DMS153 treated with DMSO at 0.1 percent for 48 hours (cell line): ENCODE measurements at regions not wholly inside any gene's neighbourhood (a gene's known extent, or its start where the extent isn't known, plus 50 kb on each side); places are given as distances from the start of the nearest gene placed in this dataset.
"Not testable (repeated sequence)": the region's sequence is repeated elsewhere in the genome, so short reads cannot be mapped to it uniquely, and the experiment has no call there.

Experiments used
- DNase-seq: peaks from one replicate; lab custom pipeline; 2025; ENCODE audit not compliant: unreplicated experiment; lab: John Stamatoyannopoulos, UW

DNA sequence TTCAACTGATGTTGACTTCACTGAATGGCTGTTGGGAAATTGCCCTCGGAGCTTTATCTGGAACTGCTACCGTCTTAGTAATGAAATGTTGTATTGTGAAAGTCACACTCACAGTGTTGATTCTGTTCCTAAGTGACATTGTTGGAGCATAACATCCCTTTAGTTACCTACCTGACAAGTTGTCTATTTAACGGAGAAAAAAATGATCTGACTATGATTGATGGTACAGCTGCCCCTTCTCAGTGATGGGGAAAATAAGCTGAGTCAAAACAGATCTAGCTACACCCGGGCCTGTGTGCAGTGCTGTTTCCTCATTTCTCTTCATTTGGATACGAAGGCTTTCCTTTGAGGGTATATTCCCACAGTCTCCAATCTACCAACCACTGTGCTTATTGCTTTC, 472.3 kb upstream of the BRINP3 start:
- no peak for DNase-seq

DNA sequence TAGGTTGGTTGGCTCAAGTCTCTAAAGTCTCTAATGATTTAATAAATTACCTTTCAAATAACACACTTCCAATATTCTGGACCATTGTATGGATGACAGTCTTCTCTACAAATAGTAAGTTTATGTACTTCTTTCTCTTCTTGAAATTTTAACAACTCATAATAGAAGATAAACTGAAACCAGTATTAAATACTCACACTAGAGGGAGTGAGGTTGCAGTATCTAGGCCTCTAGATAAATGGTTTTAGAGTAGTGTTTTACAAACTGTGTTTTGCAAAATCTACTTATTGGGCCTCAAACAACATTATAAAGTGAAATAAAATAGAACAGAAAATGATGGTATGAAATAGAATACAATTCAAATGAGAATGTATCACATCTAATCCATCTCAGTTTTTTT, 479.9 kb upstream of the BRINP3 start:
- DNase-seq: no peak

DNA sequence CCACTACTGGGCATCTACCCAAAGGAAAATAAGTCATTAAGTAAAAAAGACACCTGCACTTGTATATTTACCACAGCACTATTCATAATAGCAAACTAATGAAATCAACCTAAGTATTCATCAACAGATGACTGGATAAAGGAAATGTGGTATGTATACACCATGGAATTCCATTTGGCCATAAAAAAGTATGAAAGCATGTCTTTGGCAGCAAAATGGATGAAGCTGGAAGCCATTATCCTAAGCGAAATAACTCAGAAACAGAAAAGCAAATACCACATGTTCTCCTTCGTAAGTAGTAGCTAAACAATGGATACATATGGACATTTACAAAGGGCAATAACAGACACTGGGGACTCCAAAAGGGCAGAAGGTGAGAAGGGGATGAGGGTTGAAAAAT, 485.7 kb upstream of the BRINP3 start:
- no peak for DNase-seq

DNA sequence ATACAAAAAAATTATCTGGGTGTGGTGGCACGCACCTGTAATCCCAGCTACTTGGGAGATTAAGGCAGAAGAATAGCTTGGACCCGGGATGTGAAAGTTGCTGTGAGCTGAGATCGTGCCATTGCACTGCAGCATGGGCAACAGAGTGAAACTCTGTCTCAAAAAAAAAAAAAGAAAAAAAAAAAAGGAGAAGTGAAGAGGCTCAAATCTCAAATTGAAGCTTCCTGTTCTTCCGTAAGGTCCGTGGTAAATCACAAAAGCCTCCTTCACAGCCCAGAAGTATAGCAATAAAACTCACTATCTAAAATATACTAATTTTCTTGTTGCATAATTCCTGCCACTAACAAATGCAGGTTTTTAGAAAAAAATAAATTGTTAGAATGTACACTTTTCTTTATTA, 498.2 kb upstream of the BRINP3 start:
- no peak for DNase-seq

DNA sequence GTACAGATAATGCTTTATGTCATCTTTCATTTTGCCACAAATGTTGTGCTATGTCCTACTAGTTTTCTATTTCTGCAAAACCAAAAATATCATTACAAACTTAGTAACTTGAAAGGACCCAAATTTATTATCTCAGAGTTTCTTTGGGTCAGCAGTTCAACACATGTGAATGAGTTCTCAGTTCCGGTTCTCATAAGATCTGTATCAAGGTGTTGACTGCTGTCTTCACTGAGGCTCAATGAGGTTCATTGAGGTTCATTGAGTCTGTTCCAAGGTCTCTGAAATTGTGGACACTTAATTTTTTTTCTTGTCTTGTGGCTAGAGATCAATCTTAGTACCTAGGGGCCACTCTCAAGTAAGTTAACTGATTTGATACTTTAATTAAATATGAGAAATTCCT, 525.1 kb upstream of the BRINP3 start:
- no peak for DNase-seq

DNA sequence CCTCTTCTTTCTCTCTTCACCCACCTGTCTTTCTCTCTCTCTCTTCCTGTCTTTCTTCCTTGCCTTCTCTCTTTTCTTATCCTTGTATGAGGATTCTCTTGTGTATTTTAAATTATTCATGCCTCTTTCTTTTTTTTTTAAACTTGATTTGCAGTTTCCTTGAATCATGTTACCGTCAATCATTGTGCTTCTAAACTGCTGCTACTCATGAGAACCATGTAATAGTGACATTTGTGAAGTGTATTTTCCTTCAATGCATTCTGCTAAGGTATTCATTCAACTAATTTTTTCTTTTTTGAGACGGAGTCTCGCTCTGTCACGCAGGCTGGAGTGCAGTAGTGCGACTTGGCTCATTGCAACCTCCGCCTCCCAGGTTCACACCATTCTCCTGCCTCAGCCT, 539.1 kb upstream of the BRINP3 start:
- DNase-seq: no peak

DNA sequence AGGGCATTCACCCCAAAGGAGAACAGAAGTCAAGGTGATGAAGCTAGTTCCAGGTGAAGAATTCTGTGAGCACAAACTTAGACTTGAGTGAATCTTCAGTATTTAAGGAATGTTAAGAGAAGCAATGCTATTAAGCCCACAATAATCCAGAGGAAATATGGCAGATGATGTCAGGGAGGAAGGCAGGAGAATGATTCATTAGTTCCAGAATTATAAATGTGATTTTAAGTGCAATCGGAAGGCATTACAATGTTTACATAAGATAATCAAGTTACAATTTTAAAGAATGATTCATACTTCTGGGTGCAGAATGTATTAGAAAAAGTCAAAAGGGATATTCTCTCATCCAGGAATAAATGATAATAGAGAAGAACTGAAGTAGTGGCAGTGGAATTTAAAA, 545.2 kb upstream of the BRINP3 start:
- DNase-seq: no peak

DNA sequence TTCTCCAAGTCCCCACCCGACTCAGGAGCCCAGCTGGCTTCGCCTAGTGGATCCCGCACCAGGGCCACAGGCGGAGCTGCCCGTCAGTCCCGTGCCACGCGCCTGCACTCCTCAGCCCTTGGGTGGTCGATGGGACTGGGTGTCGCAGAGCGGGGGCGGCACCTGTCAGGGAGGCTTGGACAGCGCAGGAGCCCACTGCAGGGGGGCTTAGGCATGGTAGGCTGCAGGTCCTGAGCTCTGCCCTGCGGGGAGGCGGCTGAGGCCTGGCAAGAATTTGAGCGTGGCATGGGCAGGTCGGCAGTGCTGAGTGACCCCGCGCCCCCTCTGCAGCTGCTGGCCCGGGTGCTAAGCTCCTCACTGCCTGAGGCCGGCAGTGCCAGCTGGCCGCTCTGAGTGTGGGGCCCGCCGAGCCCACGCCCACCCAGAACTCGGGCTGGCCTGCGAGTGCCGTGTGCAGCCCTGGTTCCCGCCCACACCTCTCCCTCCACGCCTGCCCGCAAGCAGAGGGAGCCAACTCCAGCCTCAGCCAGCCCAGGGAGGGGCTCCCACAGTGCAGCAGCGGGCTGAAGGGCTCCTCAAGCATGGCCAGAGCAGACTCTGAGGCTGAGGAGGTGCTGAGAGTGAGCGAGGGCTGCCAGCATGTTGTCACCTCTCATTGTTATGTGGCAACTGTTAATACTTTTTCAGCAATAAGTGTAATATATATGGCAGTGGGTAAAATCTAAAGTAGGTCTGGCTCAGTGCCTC, 548.4 kb upstream of the BRINP3 start:
- no peak for DNase-seq

DNA sequence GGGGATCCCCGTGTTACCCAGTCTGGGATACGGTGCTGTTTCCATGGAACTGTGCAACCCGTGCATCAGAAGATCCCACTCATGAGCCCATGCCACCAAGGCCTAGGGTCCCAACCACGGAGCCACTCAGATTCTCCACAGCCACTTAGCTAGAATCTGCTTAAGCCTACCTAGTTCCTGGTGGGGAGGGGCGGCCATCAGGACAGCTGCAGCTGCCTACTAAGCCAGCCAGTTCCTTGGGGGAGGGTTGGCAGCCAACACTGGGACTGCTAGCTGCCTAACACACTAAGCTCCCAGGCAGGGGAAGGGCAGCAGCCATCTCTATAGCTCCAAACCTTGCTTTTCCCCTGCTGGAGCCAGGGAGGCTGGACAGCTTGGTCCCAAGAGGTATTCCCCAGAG, 549.2 kb upstream of the BRINP3 start:
- no peak for DNase-seq

DNA sequence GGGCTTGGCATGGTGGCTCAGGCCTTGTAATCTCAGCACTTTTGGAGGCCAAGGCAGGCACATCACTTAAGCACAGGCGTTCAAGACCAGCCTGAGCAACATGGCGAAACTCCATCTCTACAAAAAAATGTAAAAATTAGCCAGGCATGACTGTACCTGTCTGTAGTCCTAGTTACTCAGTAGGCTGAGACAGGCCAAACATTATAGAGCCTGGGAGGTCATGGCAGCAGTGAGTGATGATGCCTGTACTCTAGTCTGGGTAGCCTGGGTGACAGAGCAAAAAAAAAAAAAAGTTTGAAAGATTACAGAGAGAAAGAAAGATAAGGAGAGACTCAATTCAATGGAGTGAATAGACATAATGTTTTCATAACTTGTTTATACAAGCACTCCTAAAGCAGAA, 556.5 kb upstream of the BRINP3 start:
- no peak for DNase-seq

DNA sequence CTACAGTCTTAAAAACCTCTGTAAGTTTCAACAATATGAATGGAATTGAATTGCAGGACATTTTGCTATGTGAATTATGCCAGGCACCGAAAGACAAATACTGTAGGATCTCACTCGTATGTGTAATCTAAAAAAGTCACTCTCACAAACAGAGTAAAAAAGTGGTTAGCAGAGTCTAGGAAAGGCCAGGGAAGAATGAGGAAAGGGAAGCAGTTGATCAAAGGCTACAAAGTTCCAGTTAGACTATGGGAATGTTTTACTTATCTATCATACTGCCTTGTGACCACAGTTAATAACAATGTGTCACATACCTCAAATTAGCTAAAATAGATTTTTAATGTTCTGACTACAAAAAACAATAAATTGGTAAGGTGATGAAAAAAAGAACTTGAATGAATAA, 565.4 kb upstream of the BRINP3 start:
- DNase-seq: no peak

DNA sequence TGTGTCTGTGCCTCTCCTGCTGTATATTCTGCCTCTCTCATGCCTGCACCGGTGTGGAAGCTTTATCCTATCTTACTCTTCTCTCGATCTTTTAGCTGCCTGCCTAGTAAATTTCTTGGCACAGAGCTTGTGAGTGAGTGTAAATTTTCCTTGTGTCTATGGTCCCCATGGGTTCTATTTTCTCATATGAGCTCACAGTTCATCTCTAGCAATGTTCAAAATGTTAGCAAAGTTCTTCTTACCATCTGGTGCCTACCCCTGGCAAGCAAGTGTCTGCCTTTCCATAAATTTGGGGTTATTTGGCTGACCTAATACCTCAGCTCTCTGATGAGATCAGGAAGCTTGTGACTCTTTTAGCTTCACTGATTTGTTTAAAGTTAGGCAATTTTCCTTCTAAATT, 572.1 kb upstream of the BRINP3 start:
- no peak for DNase-seq

DNA sequence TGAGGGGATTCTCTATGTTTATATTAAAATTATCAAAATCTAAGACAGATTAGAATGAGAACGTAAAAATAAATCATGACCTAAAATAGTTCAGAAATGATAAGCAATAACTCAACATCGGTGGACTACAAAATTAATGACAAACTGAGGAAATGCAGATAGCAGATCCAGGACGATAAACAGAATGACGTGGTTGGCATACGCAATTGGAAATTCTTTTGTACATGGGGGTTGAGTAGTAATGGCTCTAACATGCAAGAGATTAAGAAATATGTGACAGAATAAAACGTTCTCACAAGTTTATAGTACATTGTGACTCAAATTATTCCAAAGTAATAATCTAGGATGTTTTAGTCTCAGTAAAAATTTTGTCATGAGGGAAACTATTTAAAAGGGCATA, 575.2 kb upstream of the BRINP3 start:
- DNase-seq: no peak

DNA sequence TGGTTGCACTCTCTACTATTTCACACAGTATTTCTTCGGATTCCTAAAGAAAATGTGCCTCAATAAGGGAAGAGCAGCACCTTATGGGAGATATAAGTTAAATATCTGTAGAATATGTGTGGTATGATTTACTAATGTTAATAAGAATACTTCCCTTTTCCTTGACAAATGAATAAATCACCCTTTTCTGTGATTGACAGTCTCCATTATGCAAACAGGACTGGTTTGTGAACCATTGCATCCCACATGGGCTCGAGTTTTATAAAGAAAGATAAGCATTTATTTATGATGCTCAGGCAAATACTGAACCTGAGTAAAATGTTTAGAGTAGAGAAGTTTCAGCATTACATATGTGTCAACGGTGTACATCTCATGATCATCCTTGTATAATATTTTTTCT, 587.7 kb upstream of the BRINP3 start:
- no peak for DNase-seq

DNA sequence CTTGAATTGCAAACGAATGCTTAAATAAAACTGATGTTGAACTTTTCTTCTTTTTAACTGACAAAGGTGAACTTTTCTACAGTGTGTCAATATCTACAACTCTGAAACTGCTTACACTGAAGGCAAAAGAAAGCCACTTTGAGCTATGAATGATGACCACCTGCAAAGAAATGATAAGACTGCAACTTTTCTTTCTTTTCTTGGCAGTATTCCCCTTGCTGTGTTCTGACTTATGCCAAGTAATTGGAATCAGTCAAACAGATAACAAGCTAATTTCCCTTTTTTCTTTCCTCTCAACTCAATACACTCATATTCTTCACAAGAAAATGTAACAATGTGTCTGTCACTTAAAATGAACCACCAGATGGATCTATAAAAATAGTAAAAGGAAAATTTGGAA, 588.1 kb upstream of the BRINP3 start:
- DNase-seq: no peak

DNA sequence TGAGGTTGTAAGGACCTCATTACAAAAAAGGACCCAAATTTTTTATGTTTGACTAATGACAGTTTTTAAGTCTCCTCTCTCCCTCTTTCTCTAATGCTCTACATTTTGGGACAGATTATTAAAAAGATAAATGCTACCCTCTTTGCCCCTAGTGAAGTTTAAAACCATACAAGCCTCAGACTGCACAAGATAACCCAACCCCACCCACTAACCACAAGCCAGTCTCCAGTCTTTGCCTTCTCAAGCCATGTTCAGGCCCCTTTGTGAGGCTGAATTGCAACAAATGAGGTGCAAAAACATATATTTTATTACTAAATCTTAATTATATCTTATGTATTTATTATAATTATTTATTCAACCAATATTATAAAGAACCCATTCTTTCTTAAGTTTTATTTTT, 597.2 kb upstream of the BRINP3 start:
- DNase-seq: no peak

DNA sequence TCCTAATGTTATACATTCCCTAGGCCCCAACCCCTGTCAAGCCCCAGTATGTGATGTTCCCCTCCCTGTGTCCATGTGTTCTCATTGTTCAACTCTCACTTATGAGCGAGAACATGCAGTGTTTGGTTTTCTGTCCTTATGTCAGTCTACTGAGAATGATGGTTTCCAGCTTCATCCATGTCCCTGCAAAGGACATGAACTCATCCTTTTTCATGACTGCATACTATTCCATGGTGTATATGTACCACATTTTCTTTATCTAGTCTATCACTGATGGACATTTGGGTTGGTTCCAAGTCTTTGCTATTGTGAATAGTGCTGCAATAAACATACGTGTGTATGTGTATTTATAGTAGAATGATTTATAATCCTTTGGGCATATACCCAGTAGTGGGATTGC, 605.4 kb upstream of the BRINP3 start:
- DNase-seq: not testable (repeated sequence)

DNA sequence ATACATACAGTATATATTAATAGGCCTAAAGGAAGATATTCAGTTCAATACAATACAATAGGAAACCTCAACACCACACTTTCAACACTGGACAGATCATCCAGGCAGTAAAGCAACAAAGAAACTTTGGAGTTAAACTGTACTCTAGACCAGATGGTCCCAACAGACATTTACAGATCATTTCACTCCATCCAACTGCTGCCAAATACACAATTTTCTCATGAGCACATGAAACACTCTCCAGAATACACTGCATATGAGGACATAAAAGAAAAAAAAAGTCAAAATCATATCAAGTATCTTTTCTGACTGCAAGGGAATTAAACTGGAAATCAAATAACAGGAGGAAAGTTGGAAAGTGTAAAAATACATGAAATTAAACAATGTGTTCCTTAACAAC, 607.5 kb upstream of the BRINP3 start:
- DNase-seq: no peak

DNA sequence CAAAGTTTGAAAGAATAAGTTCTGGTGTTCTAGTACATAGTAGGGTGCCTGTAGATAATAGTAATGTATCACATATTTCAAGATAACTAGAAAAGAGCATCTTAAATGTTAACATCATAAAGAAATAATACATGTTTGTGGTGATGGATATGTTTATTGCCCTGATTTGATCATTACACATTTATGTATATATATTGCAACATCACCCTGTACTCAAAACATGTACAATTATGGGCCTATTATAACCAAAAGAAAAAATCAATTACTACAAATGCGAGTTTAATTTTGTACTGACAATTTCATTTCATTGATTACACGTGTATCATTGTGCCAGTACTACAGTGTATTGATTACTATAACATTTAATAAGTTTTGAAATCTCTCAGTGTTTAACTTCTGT, 609.2 kb upstream of the BRINP3 start:
- no peak for DNase-seq

DNA sequence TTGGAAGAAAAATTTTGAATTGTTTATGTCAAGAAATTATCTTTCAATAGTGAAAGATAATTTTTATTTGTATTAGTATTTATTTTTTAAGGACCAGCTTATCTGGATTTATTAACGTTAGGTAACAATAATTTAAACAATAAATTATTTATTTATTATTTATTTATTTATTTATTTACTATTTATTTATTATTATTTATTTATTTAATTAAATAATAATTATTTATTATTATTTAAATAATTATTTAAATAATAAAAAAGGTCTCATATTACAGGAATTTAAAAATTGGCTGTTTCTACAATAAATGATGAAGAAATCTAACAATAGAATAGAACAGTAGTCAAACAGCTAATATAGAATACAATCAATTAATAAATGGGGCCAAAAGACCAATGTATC, 618.7 kb upstream of the BRINP3 start:
- no peak for DNase-seq

DNA sequence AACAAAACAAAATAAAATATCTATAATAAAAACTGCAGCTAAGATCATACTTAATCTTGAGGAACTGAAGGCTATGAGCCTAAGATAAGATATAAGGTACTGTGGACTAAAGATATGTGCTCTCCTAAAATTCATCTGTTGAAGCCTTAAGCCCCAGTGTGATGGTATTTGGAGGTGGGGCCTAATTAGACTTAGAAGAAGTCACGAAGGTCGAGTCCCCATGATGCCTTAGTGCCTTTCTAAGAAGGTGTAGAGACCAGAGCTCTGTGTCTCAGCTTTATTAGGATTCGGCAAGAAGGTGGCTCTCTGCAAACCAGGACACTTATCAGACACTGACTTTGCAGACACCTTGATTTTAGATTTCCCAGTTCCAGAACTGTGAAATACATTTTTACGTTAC, 622.0 kb upstream of the BRINP3 start:
- no peak for DNase-seq

DNA sequence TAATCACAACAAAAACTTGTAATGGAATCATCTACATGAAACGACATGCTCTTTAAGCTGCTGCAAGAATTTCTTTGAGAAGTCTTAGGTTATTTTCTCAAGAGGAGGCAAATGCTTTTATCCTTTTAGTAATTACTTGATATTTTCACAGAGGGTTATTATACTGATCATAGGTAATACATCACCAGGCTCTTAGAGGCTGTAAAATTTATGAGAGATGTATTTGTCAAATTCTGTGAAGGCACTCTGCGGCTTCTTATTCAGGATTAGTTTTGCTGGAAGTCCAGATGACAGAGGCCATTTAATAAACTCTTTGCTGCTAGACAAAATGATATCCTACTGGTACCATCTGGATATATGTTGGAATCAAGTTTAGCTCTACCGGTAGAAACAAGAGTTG, 624.3 kb upstream of the BRINP3 start:
- DNase-seq: no peak

DNA sequence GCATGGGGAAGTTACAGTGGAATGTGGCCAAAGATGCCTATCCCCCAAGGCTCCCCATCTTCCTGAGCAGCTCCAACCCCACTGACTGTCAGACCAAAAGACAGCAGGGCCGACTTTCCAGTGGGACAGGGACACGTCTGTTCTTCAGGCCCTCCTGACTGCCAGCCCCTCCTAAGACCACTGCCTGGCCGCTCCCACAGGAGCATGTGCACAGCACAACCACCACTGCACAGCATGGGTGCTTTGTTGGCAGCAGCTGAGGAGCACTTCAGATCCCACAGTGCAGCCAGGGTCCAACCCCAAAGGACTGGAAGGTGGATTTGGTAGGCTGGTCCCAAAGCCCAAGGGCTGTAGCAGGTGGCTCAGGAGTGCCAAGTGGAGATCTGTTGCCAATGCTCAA, 648.3 kb upstream of the BRINP3 start:
- no peak for DNase-seq

DNA sequence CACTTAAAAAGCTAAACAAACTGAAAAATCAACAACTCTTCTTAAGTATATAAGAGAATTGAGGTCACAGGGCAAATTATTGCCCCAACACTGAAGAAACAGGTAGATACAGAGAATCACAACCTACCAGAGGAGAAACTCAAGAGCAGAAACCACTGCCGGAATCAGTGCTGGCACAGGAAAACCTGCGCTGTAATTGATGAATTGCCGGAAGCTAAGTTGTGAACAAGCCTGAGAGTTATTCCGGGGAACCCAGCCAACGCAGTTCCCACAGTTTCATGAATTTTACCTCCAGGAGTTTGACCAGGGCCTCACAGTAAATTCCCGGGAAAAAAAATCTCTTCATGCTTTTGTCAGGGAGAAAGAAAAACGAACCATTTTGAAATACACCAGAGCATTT, 657.1 kb upstream of the BRINP3 start:
- DNase-seq: no peak
